ENCODE measurements at regions not wholly inside any gene's neighbourhood (a gene's known extent, or its start where the extent isn't known, plus 50 kb on each side); places are given as distances from the start of the nearest gene placed in this dataset.

GRCh38 chr2:156852681-156853080 lies 404.8 kb upstream of the GALNT5 start:
- no peak for TF ChIP-seq USF2 (CRISPR knock-in tag; IDR thresholded peaks at IDR 0.05)
- TF ChIP-seq CTCF (IDR thresholded peaks at IDR 0.05), result no peak
- TF ChIP-seq E2F4 (CRISPR knock-in tag; IDR thresholded peaks at IDR 0.05; ENCODE audit: borderline replicate concordance, low read depth), result no peak
- no peak for TF ChIP-seq NFE2L1 (CRISPR knock-in tag; IDR thresholded peaks at IDR 0.05)
